ENCODE measurements at regions not wholly inside any gene's neighbourhood (a gene's known extent, or its start where the extent isn't known, plus 50 kb on each side); places are given as distances from the start of the nearest gene placed in this dataset.

- Histone ChIP-seq H3K4me1 (ENCODE audit: insufficient read depth, insufficient read length) (no peaks in the 10 kb centered on the region), H3K9ac (ENCODE audit: insufficient read length, low read depth) (no peak overlapping the region), H3K4me3 (ENCODE audit: insufficient read length, low read depth) (no peak overlapping the region), H3K36me3 (ENCODE audit: insufficient read depth, insufficient read length, low read length) (no peaks in the 10 kb centered on the region), H3K27me3 (ENCODE audit: insufficient read depth, insufficient read length) (no peaks in the 10 kb centered on the region), H3K9me3 (ENCODE audit: insufficient read depth, low read length) (no peaks in the 10 kb centered on the region)
- no peak for DNase-seq (ENCODE audit: low read depth, low spot score)
- TF ChIP-seq SUZ12 (IDR thresholded peaks at IDR 0.05; ENCODE audit: extremely low read depth, insufficient read depth, insufficient read length) = no peak
Observed at GRCh38 chr2:116450990-116451389, 1363.5 kb upstream of the DDX18 start.

DNA sequence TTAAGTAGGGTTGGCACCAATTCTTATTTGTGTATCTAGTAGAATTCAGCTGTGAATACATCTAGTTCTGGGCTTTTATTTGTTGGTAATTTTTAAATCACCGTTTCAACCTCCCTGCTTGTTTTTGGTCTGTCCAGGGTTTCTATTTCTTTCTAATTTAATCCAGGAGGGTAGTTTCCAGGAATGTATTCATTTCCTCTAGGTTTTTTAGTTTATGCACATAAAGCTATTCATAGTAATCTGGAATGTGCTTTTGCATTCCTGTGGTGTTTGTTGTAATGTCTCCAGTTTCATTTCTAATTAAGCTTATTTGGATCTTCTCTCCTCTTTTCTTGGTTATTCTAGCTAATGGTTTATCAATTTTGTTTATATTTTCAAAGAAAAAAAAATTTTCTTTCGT is 1361.8 kb upstream of the DDX18 start:
- TF ChIP-seq ZNF274 (IDR thresholded peaks at IDR 0.05; ENCODE audit: low read depth, low read length) (no peak), SUZ12 (IDR thresholded peaks at IDR 0.05; ENCODE audit: extremely low read depth, insufficient read depth, insufficient read length) (no peak), YY1 (IDR thresholded peaks at IDR 0.05; ENCODE audit: insufficient read depth, insufficient read length) (no peak)
- Histone ChIP-seq H3K9me3 (ENCODE audit: insufficient read depth, low read length) (peaks cover 8% of the 10 kb centered on the region; the same call in 1 of the 2 replicates), H3K36me3 (ENCODE audit: insufficient read depth, insufficient read length, low read length) (no peaks in the 10 kb centered on the region), H3K4me3 (ENCODE audit: insufficient read length, low read depth) (no peak overlapping the region), H3K4me1 (ENCODE audit: insufficient read depth, insufficient read length) (no peaks in the 10 kb centered on the region), H3K9ac (ENCODE audit: insufficient read length, low read depth) (no peak overlapping the region), H3K27me3 (ENCODE audit: insufficient read depth, insufficient read length) (no peaks in the 10 kb centered on the region)
- DNase-seq (ENCODE audit: low read depth, low spot score) = no peak

GRCh38 chr2:116456429-116456828 is 1358.1 kb upstream of the DDX18 start:
- Histone ChIP-seq H3K4me1 (ENCODE audit: insufficient read depth, insufficient read length) (no peaks in the 10 kb centered on the region), H3K36me3 (ENCODE audit: insufficient read depth, insufficient read length, low read length) (no peaks in the 10 kb centered on the region), H3K9ac (ENCODE audit: insufficient read length, low read depth) (no peak overlapping the region), H3K9me3 (ENCODE audit: insufficient read depth, low read length) (peaks cover 8% of the 10 kb centered on the region; the same call in 1 of the 2 replicates), H3K4me3 (ENCODE audit: insufficient read length, low read depth) (no peak overlapping the region), H3K27me3 (ENCODE audit: insufficient read depth, insufficient read length) (no peaks in the 10 kb centered on the region)
- no peak for DNase-seq (ENCODE audit: low read depth, low spot score)
- TF ChIP-seq SUZ12 (IDR thresholded peaks at IDR 0.05; ENCODE audit: extremely low read depth, insufficient read depth, insufficient read length) (no peak), ZNF274 (IDR thresholded peaks at IDR 0.05; ENCODE audit: low read depth, low read length) (no peak), YY1 (IDR thresholded peaks at IDR 0.05; ENCODE audit: insufficient read depth, insufficient read length) (no peak)

DNA sequence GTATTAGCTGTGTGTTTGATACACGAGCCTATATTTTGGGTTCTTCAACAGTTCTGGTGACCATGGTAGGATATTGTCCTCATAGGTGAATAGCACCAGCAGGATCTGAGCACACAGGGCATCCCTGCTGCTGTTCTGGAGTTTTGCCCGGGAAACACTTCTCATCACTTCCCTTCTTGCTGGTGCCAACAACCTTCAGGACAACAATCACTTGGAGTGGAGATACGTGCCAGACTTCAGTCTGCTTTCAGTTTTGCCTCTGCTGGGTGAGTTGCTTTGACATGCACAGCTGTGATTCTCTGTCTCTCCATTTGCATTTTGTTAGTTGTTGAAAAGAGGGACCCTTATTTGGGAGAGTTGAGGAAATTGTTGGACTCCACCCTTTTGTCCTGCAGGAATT is 1347.2 kb upstream of the DDX18 start:
- Histone ChIP-seq H3K4me1 (ENCODE audit: insufficient read depth, insufficient read length) (peaks cover 3% of the 10 kb centered on the region), H3K9ac (ENCODE audit: insufficient read length, low read depth) (no peak overlapping the region), H3K27me3 (ENCODE audit: insufficient read depth, insufficient read length) (no peaks in the 10 kb centered on the region), H3K4me3 (ENCODE audit: insufficient read length, low read depth) (no peak overlapping the region), H3K9me3 (ENCODE audit: insufficient read depth, low read length) (peaks cover 22% of the 10 kb centered on the region), H3K36me3 (ENCODE audit: insufficient read depth, insufficient read length, low read length) (no peaks in the 10 kb centered on the region)
- DNase-seq (ENCODE audit: low read depth, low spot score) = no peak
- TF ChIP-seq ZNF274 (IDR thresholded peaks at IDR 0.05; ENCODE audit: low read depth, low read length) (no peak), SUZ12 (IDR thresholded peaks at IDR 0.05; ENCODE audit: extremely low read depth, insufficient read depth, insufficient read length) (no peak), YY1 (IDR thresholded peaks at IDR 0.05; ENCODE audit: insufficient read depth, insufficient read length) (no peak)

GRCh38 chr2:116477229-116477628 is 1337.3 kb upstream of the DDX18 start:
- H3K27me3 ChIP-seq (ENCODE audit: insufficient read depth, insufficient read length) = no peaks in the 10 kb centered on the region
- no peaks in the 10 kb centered on the region for H3K4me1 ChIP-seq (ENCODE audit: insufficient read depth, insufficient read length)
- DNase-seq (ENCODE audit: low read depth, low spot score) = no peak
- H3K4me3 ChIP-seq (ENCODE audit: insufficient read length, low read depth) = no peak overlapping the region
- TF ChIP-seq SUZ12 (IDR thresholded peaks at IDR 0.05; ENCODE audit: extremely low read depth, insufficient read depth, insufficient read length) = no peak
- no peak for TF ChIP-seq ZNF274 (IDR thresholded peaks at IDR 0.05; ENCODE audit: low read depth, low read length)
- TF ChIP-seq YY1 (IDR thresholded peaks at IDR 0.05; ENCODE audit: insufficient read depth, insufficient read length) = no peak
- no peaks in the 10 kb centered on the region for H3K9me3 ChIP-seq (ENCODE audit: insufficient read depth, low read length)
- no peak overlapping the region for H3K9ac ChIP-seq (ENCODE audit: insufficient read length, low read depth)
- no peaks in the 10 kb centered on the region for H3K36me3 ChIP-seq (ENCODE audit: insufficient read depth, insufficient read length, low read length)

DNA sequence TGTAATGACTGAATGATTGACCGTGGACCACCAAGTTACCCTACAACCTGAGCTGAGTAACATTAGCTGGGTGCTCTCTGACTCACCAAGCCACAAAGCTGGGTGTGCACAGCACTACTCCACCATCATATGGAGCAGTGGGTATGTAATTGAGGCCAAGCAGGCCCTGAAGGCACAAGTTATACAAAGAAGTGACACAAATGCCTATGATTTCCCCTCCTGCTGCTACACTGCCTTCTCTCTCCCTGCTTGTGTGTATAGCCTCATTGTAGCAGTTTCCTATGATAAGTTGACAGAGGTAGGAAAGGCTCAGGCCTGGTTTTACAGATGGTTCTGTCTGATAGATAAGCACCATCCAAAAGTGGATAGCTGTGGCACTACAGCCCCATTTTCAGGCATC is 1327.2 kb upstream of the DDX18 start:
- H3K9me3 ChIP-seq (ENCODE audit: insufficient read depth, low read length) = no peaks in the 10 kb centered on the region; the same call in 1 of the 2 replicates
- DNase-seq (ENCODE audit: low read depth, low spot score) = no peak
- H3K36me3 ChIP-seq (ENCODE audit: insufficient read depth, insufficient read length, low read length) = no peaks in the 10 kb centered on the region
- H3K9ac ChIP-seq (ENCODE audit: insufficient read length, low read depth) = no peak overlapping the region
- no peak overlapping the region for H3K4me3 ChIP-seq (ENCODE audit: insufficient read length, low read depth)
- H3K27me3 ChIP-seq (ENCODE audit: insufficient read depth, insufficient read length) = no peaks in the 10 kb centered on the region
- TF ChIP-seq ZNF274 (IDR thresholded peaks at IDR 0.05; ENCODE audit: low read depth, low read length) = no peak
- TF ChIP-seq YY1 (IDR thresholded peaks at IDR 0.05; ENCODE audit: insufficient read depth, insufficient read length) = no peak
- H3K4me1 ChIP-seq (ENCODE audit: insufficient read depth, insufficient read length) = no peaks in the 10 kb centered on the region

DNA sequence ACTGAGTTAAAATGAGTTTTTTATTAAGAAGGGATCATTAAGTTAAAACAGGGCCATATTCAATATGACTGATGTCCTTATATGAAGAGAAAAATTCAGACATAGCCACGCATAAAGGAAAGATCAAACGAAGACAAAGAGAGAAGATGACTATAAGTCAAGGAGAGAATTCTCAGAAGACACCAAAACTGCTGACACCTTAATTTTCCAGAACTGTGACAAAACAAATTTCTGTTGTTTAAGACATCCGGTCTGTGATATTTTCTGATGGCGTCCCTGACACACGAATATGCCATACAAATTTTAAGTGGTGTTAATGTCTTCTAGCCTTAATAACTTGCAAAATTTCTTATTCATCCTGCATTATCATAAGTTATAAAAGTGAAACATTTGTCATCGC is 1325.2 kb upstream of the DDX18 start:
- no peak for DNase-seq (ENCODE audit: low read depth, low spot score)
- H3K4me3 ChIP-seq (ENCODE audit: insufficient read length, low read depth) = no peak overlapping the region
- H3K4me1 ChIP-seq (ENCODE audit: insufficient read depth, insufficient read length) = no peaks in the 10 kb centered on the region
- no peak overlapping the region for H3K9ac ChIP-seq (ENCODE audit: insufficient read length, low read depth)
- TF ChIP-seq ZNF274 (IDR thresholded peaks at IDR 0.05; ENCODE audit: low read depth, low read length) (no peak), SUZ12 (IDR thresholded peaks at IDR 0.05; ENCODE audit: extremely low read depth, insufficient read depth, insufficient read length) (no peak), YY1 (IDR thresholded peaks at IDR 0.05; ENCODE audit: insufficient read depth, insufficient read length) (no peak)
- H3K9me3 ChIP-seq (ENCODE audit: insufficient read depth, low read length) = no peaks in the 10 kb centered on the region; the same call in 1 of the 2 replicates
- H3K27me3 ChIP-seq (ENCODE audit: insufficient read depth, insufficient read length) = no peaks in the 10 kb centered on the region
- no peaks in the 10 kb centered on the region for H3K36me3 ChIP-seq (ENCODE audit: insufficient read depth, insufficient read length, low read length)

- Histone ChIP-seq H3K36me3 (ENCODE audit: insufficient read depth, insufficient read length, low read length) (no peaks in the 10 kb centered on the region), H3K4me1 (ENCODE audit: insufficient read depth, insufficient read length) (no peaks in the 10 kb centered on the region), H3K4me3 (ENCODE audit: insufficient read length, low read depth) (no peak overlapping the region), H3K9me3 (ENCODE audit: insufficient read depth, low read length) (no peaks in the 10 kb centered on the region; the same call in 1 of the 2 replicates), H3K27me3 (ENCODE audit: insufficient read depth, insufficient read length) (no peaks in the 10 kb centered on the region), H3K9ac (ENCODE audit: insufficient read length, low read depth) (no peak overlapping the region)
- DNase-seq (ENCODE audit: low read depth, low spot score) = no peak
- TF ChIP-seq YY1 (IDR thresholded peaks at IDR 0.05; ENCODE audit: insufficient read depth, insufficient read length) (no peak), SUZ12 (IDR thresholded peaks at IDR 0.05; ENCODE audit: extremely low read depth, insufficient read depth, insufficient read length) (no peak), ZNF274 (IDR thresholded peaks at IDR 0.05; ENCODE audit: low read depth, low read length) (no peak)
Observed at GRCh38 chr2:116489944-116490343, 1324.5 kb upstream of the DDX18 start.
